GOT3 (cell line): ENCODE measurements at regions not wholly inside any gene's neighbourhood (a gene's known extent, or its start where the extent isn't known, plus 50 kb on each side); places are given as distances from the start of the nearest gene placed in this dataset.

ENCODE experiments used
- DNase-seq: peaks from one replicate; lab custom pipeline; 2025; ENCODE audit warnings: mixed read lengths; lab: John Stamatoyannopoulos, UW

- no peak for DNase-seq
These were observed 150.8 kb upstream of the SYT13 start for GRCh38 chr11:45436966-45437365.

GRCh38 chr11:45436118-45436517 is 150.0 kb upstream of the SYT13 start:
- no peak for DNase-seq

GRCh38 chr11:45435706-45436105 is 149.6 kb upstream of the SYT13 start:
- DNase-seq, result no peak

GRCh38 chr11:45432910-45433309 is 146.8 kb upstream of the SYT13 start:
- DNase-seq, result no peak

- DNase-seq, result no peak
These were observed 146.0 kb upstream of the SYT13 start for GRCh38 chr11:45432100-45432499.

GRCh38 chr11:45431046-45432018 is 145.2 kb upstream of the SYT13 start:
- DNase-seq, result no peak

- no peak for DNase-seq
These were observed 144.2 kb upstream of the SYT13 start for GRCh38 chr11:45430361-45430760.

GRCh38 chr11:45429719-45430118 is 143.6 kb upstream of the SYT13 start:
- no peak for DNase-seq

- no peak for DNase-seq
These were observed 142.5 kb upstream of the SYT13 start for GRCh38 chr11:45428541-45429230.

GRCh38 chr11:45428116-45428515 is 142.0 kb upstream of the SYT13 start:
- DNase-seq, result no peak

- DNase-seq, result no peak
These were observed 138.5 kb upstream of the SYT13 start for GRCh38 chr11:45424411-45425180.

GRCh38 chr11:45423475-45424120 is 137.5 kb upstream of the SYT13 start:
- DNase-seq, result no peak

GRCh38 chr11:45423036-45423435 is 136.9 kb upstream of the SYT13 start:
- DNase-seq, result no peak

- no peak for DNase-seq
These were observed 127.9 kb upstream of the SYT13 start for GRCh38 chr11:45414088-45414487.

- no peak for DNase-seq
These were observed 127.2 kb upstream of the SYT13 start for GRCh38 chr11:45413156-45413858.

- no peak for DNase-seq
These were observed 126.4 kb upstream of the SYT13 start for GRCh38 chr11:45412521-45412920.

- DNase-seq, result no peak
These were observed 125.9 kb upstream of the SYT13 start for GRCh38 chr11:45412051-45412471.

GRCh38 chr11:45411228-45411946 is 125.2 kb upstream of the SYT13 start:
- DNase-seq, result no peak

GRCh38 chr11:45410391-45411227 is 124.5 kb upstream of the SYT13 start:
- no peak for DNase-seq

GRCh38 chr11:45409587-45409986 is 123.4 kb upstream of the SYT13 start:
- no peak for DNase-seq
